ENCODE measurements at regions not wholly inside any gene's neighbourhood (a gene's known extent, or its start where the extent isn't known, plus 50 kb on each side); places are given as distances from the start of the nearest gene placed in this dataset.

GRCh38 chr12:4109826-4110225 is 163.7 kb upstream of the CCND2 start:
- no peak overlapping the region for H3K9ac ChIP-seq (ENCODE audit: low read depth in 1 of 2, low read length in 2 of 2)
- no peak overlapping the region for H3K27ac ChIP-seq (ENCODE audit: low read depth, low read length)
- peaks cover 0 to 9% of the 10 kb centered on the region in 2 donors for H3K4me1 ChIP-seq (ENCODE audit: control insufficient read depth in 1 of 2, insufficient read depth in 2 of 2, low read length in 2 of 2)
- peaks cover 0 to 4% of the 10 kb centered on the region in 2 donors for H3K27me3 ChIP-seq (ENCODE audit: control insufficient read depth in 1 of 2, insufficient read depth in 2 of 2, low read length in 2 of 2)
- H3K9me3 ChIP-seq (ENCODE audit: control insufficient read depth in 1 of 2, low read length in 2 of 2) = no peaks in the 10 kb centered on the region
- no peaks in the 10 kb centered on the region for H3K36me3 ChIP-seq (ENCODE audit: control insufficient read depth in 1 of 2, insufficient read depth in 2 of 2, low read length in 2 of 2)
- H3K4me3 ChIP-seq (ENCODE audit: low read depth in 1 of 2, low read length in 2 of 2) = no peak overlapping the region

GRCh38 chr12:4108803-4109345 is 164.7 kb upstream of the CCND2 start:
- Histone ChIP-seq H3K36me3 (ENCODE audit: control insufficient read depth in 1 of 2, insufficient read depth in 2 of 2, low read length in 2 of 2) (no peaks in the 10 kb centered on the region), H3K27ac (ENCODE audit: low read depth, low read length) (no peak overlapping the region), H3K9me3 (ENCODE audit: control insufficient read depth in 1 of 2, low read length in 2 of 2) (no peaks in the 10 kb centered on the region), H3K27me3 (ENCODE audit: control insufficient read depth in 1 of 2, insufficient read depth in 2 of 2, low read length in 2 of 2) (peaks cover 0 to 4% of the 10 kb centered on the region in 2 donors), H3K9ac (ENCODE audit: low read depth in 1 of 2, low read length in 2 of 2) (no peak overlapping the region), H3K4me1 (ENCODE audit: control insufficient read depth in 1 of 2, insufficient read depth in 2 of 2, low read length in 2 of 2) (peaks cover 0 to 9% of the 10 kb centered on the region in 2 donors), H3K4me3 (ENCODE audit: low read depth in 1 of 2, low read length in 2 of 2) (no peak overlapping the region)

DNA sequence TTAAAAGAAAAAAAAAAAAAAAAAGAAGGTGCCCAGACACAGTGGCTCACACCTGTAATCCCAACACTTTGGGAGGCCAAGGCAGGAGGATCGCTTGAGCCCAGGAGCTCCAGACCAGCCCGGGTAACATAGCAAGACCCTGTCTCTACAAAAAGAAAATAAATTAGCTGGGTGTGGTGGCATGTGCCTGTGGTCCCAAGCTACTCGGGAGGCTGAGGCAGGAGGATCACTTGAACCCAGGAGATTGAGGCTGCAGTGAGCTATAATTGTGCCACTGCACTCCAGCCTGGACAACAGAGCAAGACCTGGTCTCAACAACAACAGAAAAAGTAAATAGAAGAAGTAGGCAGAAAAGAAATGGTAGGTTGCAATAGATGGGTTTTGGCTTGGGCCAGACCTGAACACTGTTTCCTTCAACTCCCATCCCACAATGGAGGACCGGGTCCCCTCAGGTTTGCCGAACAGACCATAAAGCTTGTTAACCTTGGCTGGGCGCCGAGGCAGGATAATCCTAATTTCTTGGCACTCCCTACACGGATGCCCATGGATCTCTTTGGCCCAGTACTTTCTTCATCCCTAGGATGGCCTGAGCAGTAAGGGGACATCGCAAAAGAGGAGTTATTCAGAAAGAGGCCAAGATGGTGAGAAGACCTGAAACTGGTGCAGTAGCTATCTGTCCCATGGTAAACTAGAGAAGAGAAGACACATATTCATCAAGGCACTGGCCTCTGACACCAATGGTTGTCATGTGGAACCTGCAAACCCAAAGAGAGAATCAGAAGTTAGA is 165.5 kb upstream of the CCND2 start:
- no peak overlapping the region for H3K9ac ChIP-seq (ENCODE audit: low read depth in 1 of 2, low read length in 2 of 2)
- H3K27me3 ChIP-seq (ENCODE audit: control insufficient read depth in 1 of 2, insufficient read depth in 2 of 2, low read length in 2 of 2) = peaks cover 0 to 4% of the 10 kb centered on the region in 2 donors
- H3K9me3 ChIP-seq (ENCODE audit: control insufficient read depth in 1 of 2, low read length in 2 of 2) = no peaks in the 10 kb centered on the region
- H3K4me3 ChIP-seq (ENCODE audit: low read depth in 1 of 2, low read length in 2 of 2) = no peak overlapping the region
- no peak overlapping the region for H3K27ac ChIP-seq (ENCODE audit: low read depth, low read length)
- peaks cover 0 to 9% of the 10 kb centered on the region in 2 donors for H3K4me1 ChIP-seq (ENCODE audit: control insufficient read depth in 1 of 2, insufficient read depth in 2 of 2, low read length in 2 of 2)
- no peaks in the 10 kb centered on the region for H3K36me3 ChIP-seq (ENCODE audit: control insufficient read depth in 1 of 2, insufficient read depth in 2 of 2, low read length in 2 of 2)

DNA sequence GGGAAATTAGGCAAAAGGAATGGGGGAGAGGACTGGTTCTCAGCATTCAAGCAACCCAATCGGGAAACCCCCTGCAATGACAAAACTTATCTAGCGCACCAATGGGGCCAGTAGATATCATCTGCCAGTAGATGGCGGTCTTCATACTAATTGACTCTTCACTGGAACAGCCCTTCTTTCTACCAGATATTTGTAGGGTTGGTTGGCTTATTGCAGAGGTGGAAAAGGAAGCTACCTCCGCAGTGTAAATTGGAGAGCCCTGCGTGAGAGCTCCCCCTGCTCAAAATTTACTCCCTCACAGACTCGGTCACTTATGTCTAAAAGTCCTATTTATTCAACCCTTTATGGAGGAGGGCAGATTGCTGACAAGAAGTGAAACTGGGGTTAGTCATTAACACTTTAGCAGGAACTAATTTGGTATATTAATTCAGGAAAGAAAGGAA is 166.1 kb upstream of the CCND2 start:
- no peak overlapping the region for H3K9ac ChIP-seq (ENCODE audit: low read depth in 1 of 2, low read length in 2 of 2)
- no peak overlapping the region for H3K27ac ChIP-seq (ENCODE audit: low read depth, low read length)

DNA sequence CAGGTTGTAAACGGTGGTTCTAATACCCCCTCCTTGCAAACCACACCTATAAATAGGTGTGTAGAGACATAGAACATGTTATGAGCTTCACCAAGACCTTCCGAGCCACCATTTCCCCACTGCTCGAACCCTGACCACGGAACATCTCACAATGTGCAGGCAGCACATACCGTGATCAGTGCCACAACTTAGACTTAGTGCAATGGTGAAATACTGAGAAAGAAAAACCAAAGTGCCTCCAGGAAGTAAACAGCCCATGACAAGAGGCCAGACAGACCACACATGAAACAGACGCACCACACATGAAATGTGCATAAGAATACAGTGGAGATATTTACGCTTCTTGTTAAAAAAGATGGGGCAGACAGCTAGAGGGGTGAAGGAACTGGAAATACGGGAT is 166.9 kb upstream of the CCND2 start:
- Histone ChIP-seq H3K9ac (ENCODE audit: low read depth in 1 of 2, low read length in 2 of 2) (no peak overlapping the region), H3K27me3 (ENCODE audit: control insufficient read depth in 1 of 2, insufficient read depth in 2 of 2, low read length in 2 of 2) (peaks cover 0 to 4% of the 10 kb centered on the region in 2 donors), H3K9me3 (ENCODE audit: control insufficient read depth in 1 of 2, low read length in 2 of 2) (no peaks in the 10 kb centered on the region), H3K36me3 (ENCODE audit: control insufficient read depth in 1 of 2, insufficient read depth in 2 of 2, low read length in 2 of 2) (no peaks in the 10 kb centered on the region), H3K27ac (ENCODE audit: low read depth, low read length) (no peak overlapping the region), H3K4me3 (ENCODE audit: low read depth in 1 of 2, low read length in 2 of 2) (no peak overlapping the region), H3K4me1 (ENCODE audit: control insufficient read depth in 1 of 2, insufficient read depth in 2 of 2, low read length in 2 of 2) (peaks cover 0 to 9% of the 10 kb centered on the region in 2 donors)

More for the DNA sequence above, 166.1 kb upstream of the CCND2 start:
- no peaks in the 10 kb centered on the region for H3K9me3 ChIP-seq (ENCODE audit: control insufficient read depth in 1 of 2, low read length in 2 of 2)
- H3K4me1 ChIP-seq (ENCODE audit: control insufficient read depth in 1 of 2, insufficient read depth in 2 of 2, low read length in 2 of 2) = peaks cover 0 to 9% of the 10 kb centered on the region in 2 donors
- peaks cover 0 to 4% of the 10 kb centered on the region in 2 donors for H3K27me3 ChIP-seq (ENCODE audit: control insufficient read depth in 1 of 2, insufficient read depth in 2 of 2, low read length in 2 of 2)
- H3K36me3 ChIP-seq (ENCODE audit: control insufficient read depth in 1 of 2, insufficient read depth in 2 of 2, low read length in 2 of 2) = no peaks in the 10 kb centered on the region
- peak overlapping the region in 1 of 2 donors; percentile 29 for H3K4me3 ChIP-seq (ENCODE audit: low read depth in 1 of 2, low read length in 2 of 2)

GRCh38 chr12:4104722-4105244 is 168.8 kb upstream of the CCND2 start:
- H3K27me3 ChIP-seq (ENCODE audit: control insufficient read depth in 1 of 2, insufficient read depth in 2 of 2, low read length in 2 of 2) = peaks cover 0 to 4% of the 10 kb centered on the region in 2 donors
- H3K4me3 ChIP-seq (ENCODE audit: low read depth in 1 of 2, low read length in 2 of 2) = no peak overlapping the region
- H3K9ac ChIP-seq (ENCODE audit: low read depth in 1 of 2, low read length in 2 of 2) = no peak overlapping the region
- H3K9me3 ChIP-seq (ENCODE audit: control insufficient read depth in 1 of 2, low read length in 2 of 2) = no peaks in the 10 kb centered on the region
- H3K36me3 ChIP-seq (ENCODE audit: control insufficient read depth in 1 of 2, insufficient read depth in 2 of 2, low read length in 2 of 2) = no peaks in the 10 kb centered on the region
- no peak overlapping the region for H3K27ac ChIP-seq (ENCODE audit: low read depth, low read length)
- H3K4me1 ChIP-seq (ENCODE audit: control insufficient read depth in 1 of 2, insufficient read depth in 2 of 2, low read length in 2 of 2) = peaks cover 0 to 9% of the 10 kb centered on the region in 2 donors

- Histone ChIP-seq H3K36me3 (ENCODE audit: control insufficient read depth in 1 of 2, insufficient read depth in 2 of 2, low read length in 2 of 2) (no peaks in the 10 kb centered on the region), H3K27ac (ENCODE audit: low read depth, low read length) (no peak overlapping the region), H3K4me1 (ENCODE audit: control insufficient read depth in 1 of 2, insufficient read depth in 2 of 2, low read length in 2 of 2) (no peaks in the 10 kb centered on the region), H3K9ac (ENCODE audit: low read depth in 1 of 2, low read length in 2 of 2) (no peak overlapping the region), H3K9me3 (ENCODE audit: control insufficient read depth in 1 of 2, low read length in 2 of 2) (no peaks in the 10 kb centered on the region), H3K27me3 (ENCODE audit: control insufficient read depth in 1 of 2, insufficient read depth in 2 of 2, low read length in 2 of 2) (no peaks in the 10 kb centered on the region), H3K4me3 (ENCODE audit: low read depth in 1 of 2, low read length in 2 of 2) (no peak overlapping the region)
Observed at GRCh38 chr12:4099276-4099675, 174.3 kb upstream of the CCND2 start.

DNA sequence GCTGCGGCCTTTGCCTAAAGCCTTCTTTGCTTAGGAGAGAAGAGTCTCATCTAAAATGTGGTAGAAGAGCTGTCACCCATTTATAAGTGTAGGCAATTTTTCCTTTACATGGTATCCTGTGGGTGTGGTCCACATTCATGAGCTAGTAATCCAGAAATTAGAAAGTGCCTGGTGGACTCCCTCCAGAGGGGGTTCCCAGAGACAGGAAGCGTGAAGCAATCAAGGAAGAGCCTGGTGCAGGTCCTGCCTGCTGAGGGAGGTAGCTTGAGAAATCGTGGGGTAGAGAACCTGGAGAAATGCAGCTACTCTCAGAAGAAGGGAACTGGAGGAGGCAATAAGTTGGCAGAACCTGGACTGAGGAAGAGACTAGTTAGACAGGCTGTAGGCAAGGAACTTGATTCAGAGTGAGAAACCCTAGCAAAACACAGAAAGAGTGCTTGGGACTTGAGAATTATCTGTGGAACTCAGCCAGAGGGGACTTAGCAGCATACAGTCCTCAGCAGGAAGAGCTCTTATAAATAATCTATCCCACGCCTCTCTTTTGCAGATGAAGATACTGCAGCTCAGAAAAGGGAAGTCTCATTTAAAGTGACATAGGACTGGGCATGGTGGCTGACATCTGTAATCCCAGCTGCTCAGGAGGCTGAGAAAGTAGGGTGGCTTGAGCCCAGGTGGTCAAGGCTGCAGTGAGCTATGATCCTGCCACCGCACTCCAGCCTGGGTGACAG is 182.4 kb upstream of the CCND2 start:
- no peak overlapping the region for H3K4me3 ChIP-seq (ENCODE audit: low read depth in 1 of 2, low read length in 2 of 2)
- no peaks in the 10 kb centered on the region for H3K36me3 ChIP-seq (ENCODE audit: control insufficient read depth in 1 of 2, insufficient read depth in 2 of 2, low read length in 2 of 2)
- no peaks in the 10 kb centered on the region for H3K9me3 ChIP-seq (ENCODE audit: control insufficient read depth in 1 of 2, low read length in 2 of 2)
- H3K27ac ChIP-seq (ENCODE audit: low read depth, low read length) = no peak overlapping the region
- H3K4me1 ChIP-seq (ENCODE audit: control insufficient read depth in 1 of 2, insufficient read depth in 2 of 2, low read length in 2 of 2) = no peaks in the 10 kb centered on the region
- no peak overlapping the region for H3K9ac ChIP-seq (ENCODE audit: low read depth in 1 of 2, low read length in 2 of 2)
- no peaks in the 10 kb centered on the region for H3K27me3 ChIP-seq (ENCODE audit: control insufficient read depth in 1 of 2, insufficient read depth in 2 of 2, low read length in 2 of 2)

DNA sequence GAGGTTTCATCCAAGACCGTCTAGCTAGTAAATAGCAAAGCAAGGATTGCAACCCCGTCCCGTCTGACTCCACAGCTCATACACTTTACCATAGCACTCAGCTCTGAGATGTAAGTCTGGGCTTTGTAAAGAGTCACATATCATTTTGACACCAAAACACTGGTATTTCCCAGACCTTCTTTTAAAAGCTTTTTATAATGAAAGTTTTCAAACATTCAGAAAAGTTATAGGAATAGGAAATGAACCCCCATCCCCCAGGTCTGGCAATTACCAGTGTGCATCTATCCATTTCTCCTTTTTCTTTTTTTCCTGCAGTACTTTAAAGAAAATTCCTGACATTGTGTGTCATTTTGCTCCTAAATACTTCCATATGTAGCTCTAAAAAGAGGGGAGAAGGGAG is 183.6 kb upstream of the CCND2 start:
- Histone ChIP-seq H3K9me3 (ENCODE audit: control insufficient read depth in 1 of 2, low read length in 2 of 2) (no peaks in the 10 kb centered on the region), H3K27me3 (ENCODE audit: control insufficient read depth in 1 of 2, insufficient read depth in 2 of 2, low read length in 2 of 2) (no peaks in the 10 kb centered on the region), H3K4me1 (ENCODE audit: control insufficient read depth in 1 of 2, insufficient read depth in 2 of 2, low read length in 2 of 2) (no peaks in the 10 kb centered on the region), H3K27ac (ENCODE audit: low read depth, low read length) (no peak overlapping the region), H3K9ac (ENCODE audit: low read depth in 1 of 2, low read length in 2 of 2) (no peak overlapping the region), H3K36me3 (ENCODE audit: control insufficient read depth in 1 of 2, insufficient read depth in 2 of 2, low read length in 2 of 2) (no peaks in the 10 kb centered on the region), H3K4me3 (ENCODE audit: low read depth in 1 of 2, low read length in 2 of 2) (no peak overlapping the region)

- no peaks in the 10 kb centered on the region for H3K9me3 ChIP-seq (ENCODE audit: control insufficient read depth in 1 of 2, low read length in 2 of 2)
- H3K9ac ChIP-seq (ENCODE audit: low read depth in 1 of 2, low read length in 2 of 2) = no peak overlapping the region
- no peak overlapping the region for H3K4me3 ChIP-seq (ENCODE audit: low read depth in 1 of 2, low read length in 2 of 2)
- no peaks in the 10 kb centered on the region for H3K36me3 ChIP-seq (ENCODE audit: control insufficient read depth in 1 of 2, insufficient read depth in 2 of 2, low read length in 2 of 2)
- no peaks in the 10 kb centered on the region for H3K4me1 ChIP-seq (ENCODE audit: control insufficient read depth in 1 of 2, insufficient read depth in 2 of 2, low read length in 2 of 2)
- no peaks in the 10 kb centered on the region for H3K27me3 ChIP-seq (ENCODE audit: control insufficient read depth in 1 of 2, insufficient read depth in 2 of 2, low read length in 2 of 2)
- no peak overlapping the region for H3K27ac ChIP-seq (ENCODE audit: low read depth, low read length)
Observed at GRCh38 chr12:4089121-4089606, 184.4 kb upstream of the CCND2 start.
